A549 (cell line): ENCODE measurements at regions not wholly inside any gene's neighbourhood (a gene's known extent, or its start where the extent isn't known, plus 50 kb on each side); places are given as distances from the start of the nearest gene placed in this dataset.

Experiments
- ATAC-seq, 2 experiments: fragments of 200-7000 bp in 1 of 2; fragments of >200 bp in 1 of 2; cut with Nextera tagmentation in 1 of 2; cut with Tn5 transposase in 1 of 2; 3 replicates each; pipeline versions ENCODE4 v1.8.0 to v1.9.1; 2018 to 2020; ENCODE audit warnings: mild to moderate bottlenecking in 1 of 2, moderate library complexity in 1 of 2
- CTCF ChIA-PET: fragments of 300-600 bp; sonication (Branson Sonifier 250); formaldehyde crosslinking; extraction: SDS; loops from one replicate; lab custom pipeline; 2021; ENCODE audit warnings: antibody characterized with exemption, inconsistent platforms; lab: Yijun Ruan, JAX
- POLR2A ChIA-PET: fragments of 350-600 bp; formaldehyde crosslinking; extraction: SDS; loops from one replicate; lab custom pipeline; 2021; ENCODE audit warnings: antibody characterized with exemption, inconsistent platforms; lab: Yijun Ruan, JAX
- DNase-seq, 2 experiments: peaks; one replicate each; pipeline versions ENCODE4 v3.0.0 to v3.0.0-alpha.2; 2011 to 2016; ENCODE audit warnings: low read depth in 1 of 2, low spot score in 1 of 2
- FAIRE-seq: peaks from 2 replicates; lab custom pipeline; 2011; peaks lifted over from hg19 to GRCh38; lab: Jason Lieb, UNC
- H3K27ac ChIP-seq, 2 experiments: fragments of >200 bp; sonication (Bioruptor Twin); formaldehyde crosslinking; 3 replicates each; pipeline ENCODE4 v1.5.1; 2016 to 2017
- H3K4me1 ChIP-seq: fragments of >200 bp; sonication (Bioruptor Twin); formaldehyde crosslinking; 3 replicates; pipeline ENCODE4 v1.6.1; 2016
- H3K4me2 ChIP-seq: fragments of >200 bp; sonication (Bioruptor Twin); formaldehyde crosslinking; 3 replicates; pipeline ENCODE4 v1.6.1; 2016
- H3K4me3 ChIP-seq: fragments of >200 bp; sonication (Bioruptor Twin); formaldehyde crosslinking; 3 replicates; pipeline ENCODE4 v1.5.1; 2016
- H3K9me3 ChIP-seq: fragments of >200 bp; sonication (Bioruptor Twin); formaldehyde crosslinking; 3 replicates; pipeline ENCODE4 v1.6.1; 2016
- BCL3 ChIP-seq: fragments of >200 bp; sonication (Bioruptor Twin); formaldehyde crosslinking; IDR thresholded peaks from 3 replicates; pipeline ENCODE4 v1.6.1; 2016
- BHLHE40 ChIP-seq: IDR thresholded peaks from 2 replicates; pipeline ENCODE4 v1.6.1; 2012; ENCODE audit warnings: low read depth, low read length, inconsistent platforms
- CHD2 ChIP-seq: fragments of 150-350 bp; IDR thresholded peaks from 2 replicates; pipeline ENCODE4 v1.6.1; 2014; ENCODE audit warnings: low read length; ENCODE audit not compliant: partially characterized antibody
- CHD4 ChIP-seq: fragments of 200-600 bp; sonication (generic); IDR thresholded peaks from 2 replicates; pipeline ENCODE4 v1.6.1; 2016; ENCODE audit warnings: antibody characterized with exemption, mild to moderate bottlenecking, borderline replicate concordance
- E2F6 ChIP-seq: IDR thresholded peaks from 2 replicates; pipeline ENCODE4 v1.6.1; 2012; ENCODE audit warnings: low read depth, borderline replicate concordance
- EHF ChIP-seq: fragments of 250-450 bp; sonication (Bioruptor Pico); IDR thresholded peaks from 2 replicates; pipeline ENCODE4 v1.5.0; 2020; ENCODE audit warnings: mild to moderate bottlenecking
- EHMT2 ChIP-seq: fragments of 200-600 bp; sonication (generic); IDR thresholded peaks from 2 replicates; pipeline ENCODE4 v1.6.1; 2016; ENCODE audit warnings: antibody characterized with exemption, low read depth, mild to moderate bottlenecking, moderate library complexity
- EP300 ChIP-seq, 2 experiments: fragments of >200 bp; sonication (Bioruptor Twin); formaldehyde crosslinking; IDR thresholded peaks; 2 replicates in 1 of 2; 3 replicates in 1 of 2; pipeline ENCODE4 v1.6.1; 2016 to 2017
- GATA3 ChIP-seq: IDR thresholded peaks from 2 replicates; pipeline ENCODE4 v1.6.1; 2012; ENCODE audit warnings: borderline replicate concordance
- HES2 ChIP-seq: fragments of >200 bp; sonication (Bioruptor Twin); formaldehyde crosslinking; IDR thresholded peaks from 2 replicates; pipeline ENCODE4 v1.6.1; 2016
- HMGXB4 ChIP-seq: fragments of 250-450 bp; sonication (Bioruptor Pico); IDR thresholded peaks from 2 replicates; pipeline ENCODE4 v1.5.0; 2021; ENCODE audit warnings: mild to moderate bottlenecking, moderate library complexity, borderline replicate concordance
- HOXA7 ChIP-seq: fragments of 250-450 bp; sonication (Bioruptor Pico); IDR thresholded peaks from 2 replicates; pipeline ENCODE4 v1.5.0; 2020; ENCODE audit warnings: mild to moderate bottlenecking, moderate library complexity
- HOXB5 ChIP-seq: fragments of 250-450 bp; sonication (Bioruptor Pico); IDR thresholded peaks from 2 replicates; pipeline ENCODE4 v1.5.0; 2020; ENCODE audit warnings: mild to moderate bottlenecking, moderate library complexity
- JUN ChIP-seq, 2 experiments: fragments of >200 bp; sonication (Bioruptor Twin); formaldehyde crosslinking; IDR thresholded peaks; 2 replicates in 1 of 2; 3 replicates in 1 of 2; pipeline ENCODE4 v1.6.1; 2016 to 2017
- JUNB ChIP-seq: fragments of >200 bp; sonication (Bioruptor Twin); formaldehyde crosslinking; IDR thresholded peaks from 2 replicates; pipeline ENCODE4 v1.6.1; 2016
- KDM5A ChIP-seq: fragments of 200-600 bp; sonication (generic); IDR thresholded peaks from 2 replicates; pipeline ENCODE4 v1.6.1; 2016; ENCODE audit warnings: antibody characterized with exemption, mild to moderate bottlenecking
- MAFK ChIP-seq: fragments of 450-650 bp; IDR thresholded peaks from 2 replicates; pipeline ENCODE4 v1.6.1; 2014; ENCODE audit not compliant: partially characterized antibody
- NFE2L2 ChIP-seq: fragments of 150-350 bp; conservative IDR thresholded peaks from 2 replicates; pipeline ENCODE4 v1.6.1; 2014; ENCODE audit warnings: low read length
- NPAS2 ChIP-seq: fragments of 250-450 bp; sonication (Bioruptor Pico); IDR thresholded peaks from 2 replicates; pipeline ENCODE4 v1.8.0; 2022; ENCODE audit warnings: mild to moderate bottlenecking, moderate library complexity, borderline replicate concordance
- NR3C1 ChIP-seq: fragments of >200 bp; sonication (Bioruptor Twin); formaldehyde crosslinking; IDR thresholded peaks from 3 replicates; pipeline ENCODE4 v1.6.1; 2017
- PHF8 ChIP-seq: fragments of 200-600 bp; sonication (generic); IDR thresholded peaks from 2 replicates; pipeline ENCODE4 v1.6.1; 2016; ENCODE audit warnings: low read depth, mild to moderate bottlenecking, antibody characterized with exemption, moderate library complexity, borderline replicate concordance
- POLR2A ChIP-seq: IDR thresholded peaks from 2 replicates; pipeline ENCODE4 v1.6.1; 2012; ENCODE audit warnings: mild to moderate bottlenecking, low read length
- POLR2AphosphoS2 ChIP-seq: conservative IDR thresholded peaks from 2 replicates; pipeline ENCODE4 v1.6.1; 2012; ENCODE audit warnings: low read length, improper control_type of control experiment, inconsistent platforms
- RARB ChIP-seq: fragments of 250-450 bp; sonication (Bioruptor Pico); IDR thresholded peaks from 2 replicates; pipeline ENCODE4 v1.8.0; 2021; ENCODE audit warnings: mild to moderate bottlenecking, moderate library complexity
- RCOR1 ChIP-seq: fragments of 150-350 bp; IDR thresholded peaks from 2 replicates; pipeline ENCODE4 v1.6.1; 2014; ENCODE audit warnings: antibody characterized with exemption, low read length, low read depth
- RFX5 ChIP-seq: fragments of 450-650 bp; IDR thresholded peaks from 2 replicates; pipeline ENCODE4 v1.7.1; 2014; ENCODE audit warnings: antibody characterized with exemption, mild to moderate bottlenecking, moderate library complexity
- SMC3 ChIP-seq: fragments of >200 bp; sonication (Bioruptor Twin); formaldehyde crosslinking; IDR thresholded peaks from 3 replicates; pipeline ENCODE4 v1.6.1; 2018; ENCODE audit warnings: inconsistent platforms
- USF2 ChIP-seq: fragments of 450-650 bp; IDR thresholded peaks from 2 replicates; pipeline ENCODE4 v1.6.1; 2014; ENCODE audit warnings: antibody characterized with exemption
- ZFP36 ChIP-seq: fragments of 450-650 bp; IDR thresholded peaks from 2 replicates; pipeline ENCODE4 v1.6.1; 2014; ENCODE audit warnings: borderline replicate concordance; ENCODE audit not compliant: partially characterized antibody
- ZSCAN20 ChIP-seq: fragments of 250-450 bp; sonication (Bioruptor Pico); IDR thresholded peaks from 2 replicates; pipeline ENCODE4 v1.8.0; 2022; ENCODE audit warnings: mild to moderate bottlenecking, moderate library complexity
- WGBS: methylation state at CpG from one replicate; pipeline ENCODE4 v1.1.6; 2017; ENCODE audit errors: missing lambda C conversion rate; 5-methylcytosine and 5-hydroxymethylcytosine counted together

- H3K9me3 ChIP-seq = 0 out of 3 replicates have a peak, but pooled peaks cover 4% of the 10 kb centered on the region
- no peak for DNase-seq
- 3% methylated on average over 3 of the region's 3 CpGs for WGBS
- FAIRE-seq = no peak
- CTCF ChIA-PET = no interaction called here
- no peak for ATAC-seq
- H3K27ac ChIP-seq = no peak overlapping the region
- no peak overlapping the region for H3K4me2 ChIP-seq
- TF ChIP-seq KDM5A = no peak
- TF ChIP-seq PHF8 = no peak
- TF ChIP-seq POLR2A = no peak
- no peak for TF ChIP-seq ZSCAN20 (CRISPR knock-in tag)
- no peak for TF ChIP-seq EHF (CRISPR knock-in tag)
- TF ChIP-seq HMGXB4 = no peak
- no peak for TF ChIP-seq MAFK
- no peak for TF ChIP-seq BCL3
- no peak for TF ChIP-seq NPAS2 (CRISPR knock-in tag)
- TF ChIP-seq EHMT2 = no peak
- no peak for TF ChIP-seq JUNB
- no peak for TF ChIP-seq JUN (IDR thresholded peaks at IDR 0.05)
- no peak for TF ChIP-seq RFX5
- TF ChIP-seq HOXB5 (CRISPR knock-in tag) = no peak
- no peak for TF ChIP-seq USF2
- TF ChIP-seq CHD4 = no peak
- TF ChIP-seq RCOR1 = no peak
- no peak for TF ChIP-seq GATA3
- TF ChIP-seq POLR2AphosphoS2 = no peak
- no peak for TF ChIP-seq E2F6
- no peak overlapping the region for H3K4me3 ChIP-seq
- POLR2A ChIA-PET = no interaction called here
- H3K4me1 ChIP-seq = no peaks in the 10 kb centered on the region
These were observed 292.9 kb downstream of the BTBD3 start for GRCh38 chr20:12210591-12210990.

GRCh38 chr20:12211361-12211760 lies 293.7 kb downstream of the BTBD3 start:
- CTCF ChIA-PET = interaction anchor here (1.2 to 1.4 kb wide), 2 partner anchors 10 to 19 kb away, joined by 3 to 4 read pairs; no protein-coding TSS in a partner anchor
- Histone ChIP-seq H3K4me3 (no peak overlapping the region), H3K4me2 (no peak overlapping the region), H3K27ac (no peak overlapping the region), H3K9me3 (0 out of 3 replicates have a peak, but pooled peaks cover 4% of the 10 kb centered on the region), H3K4me1 (no peaks in the 10 kb centered on the region)
- 19% methylated on average over 4 of the region's 4 CpGs for WGBS
- ATAC-seq = no peak
- no peak for DNase-seq
- POLR2A ChIA-PET = no interaction called here
- TF ChIP-seq HOXA7 = no peak
- no peak for TF ChIP-seq JUNB
- no peak for TF ChIP-seq RARB
- no peak for TF ChIP-seq NR3C1
- TF ChIP-seq SMC3 = no peak
- TF ChIP-seq ZFP36 = no peak
- TF ChIP-seq HES2 = no peak
- TF ChIP-seq NFE2L2 = no peak
- TF ChIP-seq EP300 (IDR thresholded peaks at IDR 0.05) = no peak
- no peak for TF ChIP-seq GATA3
- TF ChIP-seq CHD2 = no peak
- TF ChIP-seq BHLHE40 = no peak
- no peak for FAIRE-seq
